ENCODE measurements at regions not wholly inside any gene's neighbourhood (a gene's known extent, or its start where the extent isn't known, plus 50 kb on each side); places are given as distances from the start of the nearest gene placed in this dataset.

DNA sequence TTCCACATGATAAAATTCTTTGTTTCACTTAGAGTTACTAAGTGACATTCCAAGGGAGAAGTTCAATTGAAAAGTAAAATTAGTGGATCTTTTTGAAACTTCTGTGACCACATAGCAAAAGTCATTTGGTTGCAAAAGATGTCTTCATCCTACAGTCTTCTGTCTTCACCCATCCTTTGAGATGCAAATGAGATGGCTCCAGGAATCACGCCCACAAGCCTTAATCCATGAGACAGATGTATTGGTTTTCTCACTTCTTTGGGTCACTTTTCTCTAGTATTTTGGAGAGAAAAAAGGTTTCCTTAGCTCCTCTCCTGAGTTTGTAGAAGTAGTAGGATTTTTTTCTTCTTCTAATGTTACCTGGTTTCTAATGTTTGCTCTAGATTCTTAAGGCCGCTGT is 259.5 kb upstream of the SLC10A2 start (continued):
- TF ChIP-seq, protein P1, sequence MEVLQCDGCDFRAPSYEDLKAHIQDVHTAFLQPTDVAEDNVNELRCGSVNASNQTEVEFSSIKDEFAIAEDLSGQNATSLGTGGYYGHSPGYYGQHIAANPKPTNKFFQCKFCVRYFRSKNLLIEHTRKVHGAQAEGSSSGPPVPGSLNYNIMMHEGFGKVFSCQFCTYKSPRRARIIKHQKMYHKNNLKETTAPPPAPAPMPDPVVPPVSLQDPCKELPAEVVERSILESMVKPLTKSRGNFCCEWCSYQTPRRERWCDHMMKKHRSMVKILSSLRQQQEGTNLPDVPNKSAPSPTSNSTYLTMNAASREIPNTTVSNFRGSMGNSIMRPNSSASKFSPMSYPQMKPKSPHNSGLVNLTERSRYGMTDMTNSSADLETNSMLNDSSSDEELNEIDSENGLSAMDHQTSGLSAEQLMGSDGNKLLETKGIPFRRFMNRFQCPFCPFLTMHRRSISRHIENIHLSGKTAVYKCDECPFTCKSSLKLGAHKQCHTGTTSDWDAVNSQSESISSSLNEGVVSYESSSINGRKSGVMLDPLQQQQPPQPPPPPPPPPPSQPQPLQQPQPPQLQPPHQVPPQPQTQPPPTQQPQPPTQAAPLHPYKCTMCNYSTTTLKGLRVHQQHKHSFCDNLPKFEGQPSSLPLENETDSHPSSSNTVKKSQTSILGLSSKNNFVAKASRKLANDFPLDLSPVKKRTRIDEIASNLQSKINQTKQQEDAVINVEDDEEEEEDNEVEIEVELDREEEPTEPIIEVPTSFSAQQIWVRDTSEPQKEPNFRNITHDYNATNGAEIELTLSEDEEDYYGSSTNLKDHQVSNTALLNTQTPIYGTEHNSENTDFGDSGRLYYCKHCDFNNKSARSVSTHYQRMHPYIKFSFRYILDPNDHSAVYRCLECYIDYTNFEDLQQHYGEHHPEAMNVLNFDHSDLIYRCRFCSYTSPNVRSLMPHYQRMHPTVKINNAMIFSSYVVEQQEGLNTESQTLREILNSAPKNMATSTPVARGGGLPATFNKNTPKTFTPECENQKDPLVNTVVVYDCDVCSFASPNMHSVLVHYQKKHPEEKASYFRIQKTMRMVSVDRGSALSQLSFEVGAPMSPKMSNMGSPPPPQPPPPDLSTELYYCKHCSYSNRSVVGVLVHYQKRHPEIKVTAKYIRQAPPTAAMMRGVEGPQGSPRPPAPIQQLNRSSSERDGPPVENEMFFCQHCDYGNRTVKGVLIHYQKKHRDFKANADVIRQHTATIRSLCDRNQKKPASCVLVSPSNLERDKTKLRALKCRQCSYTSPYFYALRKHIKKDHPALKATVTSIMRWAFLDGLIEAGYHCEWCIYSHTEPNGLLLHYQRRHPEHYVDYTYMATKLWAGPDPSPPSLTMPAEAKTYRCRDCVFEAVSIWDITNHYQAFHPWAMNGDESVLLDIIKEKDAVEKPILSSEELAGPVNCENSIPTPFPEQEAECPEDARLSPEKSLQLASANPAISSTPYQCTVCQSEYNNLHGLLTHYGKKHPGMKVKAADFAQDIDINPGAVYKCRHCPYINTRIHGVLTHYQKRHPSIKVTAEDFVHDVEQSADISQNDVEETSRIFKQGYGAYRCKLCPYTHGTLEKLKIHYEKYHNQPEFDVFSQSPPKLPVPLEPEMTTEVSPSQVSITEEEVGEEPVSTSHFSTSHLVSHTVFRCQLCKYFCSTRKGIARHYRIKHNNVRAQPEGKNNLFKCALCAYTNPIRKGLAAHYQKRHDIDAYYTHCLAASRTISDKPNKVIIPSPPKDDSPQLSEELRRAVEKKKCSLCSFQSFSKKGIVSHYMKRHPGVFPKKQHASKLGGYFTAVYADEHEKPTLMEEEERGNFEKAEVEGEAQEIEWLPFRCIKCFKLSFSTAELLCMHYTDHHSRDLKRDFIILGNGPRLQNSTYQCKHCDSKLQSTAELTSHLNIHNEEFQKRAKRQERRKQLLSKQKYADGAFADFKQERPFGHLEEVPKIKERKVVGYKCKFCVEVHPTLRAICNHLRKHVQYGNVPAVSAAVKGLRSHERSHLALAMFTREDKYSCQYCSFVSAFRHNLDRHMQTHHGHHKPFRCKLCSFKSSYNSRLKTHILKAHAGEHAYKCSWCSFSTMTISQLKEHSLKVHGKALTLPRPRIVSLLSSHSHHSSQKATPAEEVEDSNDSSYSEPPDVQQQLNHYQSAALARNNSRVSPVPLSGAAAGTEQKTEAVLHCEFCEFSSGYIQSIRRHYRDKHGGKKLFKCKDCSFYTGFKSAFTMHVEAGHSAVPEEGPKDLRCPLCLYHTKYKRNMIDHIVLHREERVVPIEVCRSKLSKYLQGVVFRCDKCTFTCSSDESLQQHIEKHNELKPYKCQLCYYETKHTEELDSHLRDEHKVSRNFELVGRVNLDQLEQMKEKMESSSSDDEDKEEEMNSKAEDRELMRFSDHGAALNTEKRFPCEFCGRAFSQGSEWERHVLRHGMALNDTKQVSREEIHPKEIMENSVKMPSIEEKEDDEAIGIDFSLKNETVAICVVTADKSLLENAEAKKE (CRISPR knock-in tag; IDR thresholded peaks at IDR 0.05): no peak
- TF ChIP-seq CREB1 (CRISPR knock-in tag; IDR thresholded peaks at IDR 0.05; ENCODE audit: low read depth): no peak

DNA sequence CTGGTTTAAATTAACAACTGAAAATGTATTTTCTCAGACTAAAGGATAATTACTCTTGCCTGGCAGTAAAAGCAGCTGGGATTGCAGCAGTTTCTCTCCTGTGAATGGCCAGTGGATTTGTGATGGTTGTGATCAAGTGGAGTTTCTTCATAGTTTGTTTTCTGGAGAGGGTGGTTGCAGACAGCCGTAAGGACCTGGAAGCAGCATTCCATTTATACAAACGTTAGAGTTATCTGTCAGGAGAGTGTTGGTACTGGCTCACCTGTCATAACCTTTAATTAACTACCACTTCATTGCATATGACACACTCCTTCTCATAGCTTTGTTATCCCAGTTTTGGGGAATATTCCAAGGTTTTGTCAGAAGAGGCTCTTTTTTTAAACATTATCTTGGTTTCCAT is 258.4 kb upstream of the SLC10A2 start:
- no peaks in the 10 kb centered on the region for H3K79me2 ChIP-seq (replicated peaks; ENCODE audit: insufficient read depth)
- H2AFZ ChIP-seq: 0 out of 2 replicates have a peak overlapping the region, but pooled peaks have one; percentile 30
- H3K27ac ChIP-seq (ENCODE audit: low read depth): no peak overlapping the region
- no peaks in the 10 kb centered on the region for H4K20me1 ChIP-seq (replicated peaks; ENCODE audit: insufficient read depth)
- no peaks in the 10 kb centered on the region for H3K27me3 ChIP-seq (ENCODE audit: insufficient read depth)
- H3K4me1 ChIP-seq (ENCODE audit: insufficient read depth): peaks cover 10% of the 10 kb centered on the region; the same call in 1 of the 2 replicates
- H3K27me3 Mint-ChIP-seq (ENCODE audit: insufficient read depth, low read depth, poor library complexity): no peaks in the 10 kb centered on the region
- no peak overlapping the region for H3K4me3 ChIP-seq
- no peak overlapping the region for H3K4me2 ChIP-seq
- H3K36me3 ChIP-seq (ENCODE audit: insufficient read depth): no peaks in the 10 kb centered on the region
- DNase-seq (ENCODE audit: low spot score) (no peak), ATAC-seq (no peak)
- H3K4me3 Mint-ChIP-seq: no peak overlapping the region
- peak overlapping the region; percentile 16; the same call in 1 of the 2 replicates for H3K27ac Mint-ChIP-seq
- H3K9me2 ChIP-seq (ENCODE audit: insufficient read depth): 0 out of 2 replicates have a peak, but pooled peaks cover 5% of the 10 kb centered on the region
- peaks cover 3% of the 10 kb centered on the region; the same call in 1 of the 3 replicates for H3K9me3 Mint-ChIP-seq
- peaks cover 6% of the 10 kb centered on the region; the same call in 1 of the 3 replicates for H3K36me3 Mint-ChIP-seq (ENCODE audit: low read depth)
- peaks cover 19% of the 10 kb centered on the region for H3K4me1 Mint-ChIP-seq
- H3F3A ChIP-seq (replicated peaks; ENCODE audit: low read depth): no peaks in the 10 kb centered on the region
- TF ChIP-seq NANOG (IDR thresholded peaks at IDR 0.05; ENCODE audit: borderline replicate concordance): no peak
- TF ChIP-seq, protein P2, sequence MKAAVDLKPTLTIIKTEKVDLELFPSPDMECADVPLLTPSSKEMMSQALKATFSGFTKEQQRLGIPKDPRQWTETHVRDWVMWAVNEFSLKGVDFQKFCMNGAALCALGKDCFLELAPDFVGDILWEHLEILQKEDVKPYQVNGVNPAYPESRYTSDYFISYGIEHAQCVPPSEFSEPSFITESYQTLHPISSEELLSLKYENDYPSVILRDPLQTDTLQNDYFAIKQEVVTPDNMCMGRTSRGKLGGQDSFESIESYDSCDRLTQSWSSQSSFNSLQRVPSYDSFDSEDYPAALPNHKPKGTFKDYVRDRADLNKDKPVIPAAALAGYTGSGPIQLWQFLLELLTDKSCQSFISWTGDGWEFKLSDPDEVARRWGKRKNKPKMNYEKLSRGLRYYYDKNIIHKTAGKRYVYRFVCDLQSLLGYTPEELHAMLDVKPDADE (IDR thresholded peaks at IDR 0.05): no peak
- TF ChIP-seq, protein P1 (CRISPR knock-in tag; IDR thresholded peaks at IDR 0.05): no peak
- TF ChIP-seq POLR2AphosphoS5 (IDR thresholded peaks at IDR 0.05; ENCODE audit: low read depth): no peak
- no peak for TF ChIP-seq ZNF114 (CRISPR knock-in tag; IDR thresholded peaks at IDR 0.05)
- TF ChIP-seq STAT1 (IDR thresholded peaks at IDR 0.05; ENCODE audit: unreplicated experiment): no peak
- no peak for TF ChIP-seq CREB1 (CRISPR knock-in tag; IDR thresholded peaks at IDR 0.05; ENCODE audit: low read depth)
- no peak for TF ChIP-seq EZH2phosphoT487 (IDR thresholded peaks at IDR 0.05; ENCODE audit: unreplicated experiment)
- TF ChIP-seq EZH2 (IDR thresholded peaks at IDR 0.05; ENCODE audit: low read depth, unreplicated experiment): no peak

All from GM23338 (cell line).